ENCODE measurements at regions not wholly inside any gene's neighbourhood (a gene's known extent, or its start where the extent isn't known, plus 50 kb on each side); places are given as distances from the start of the nearest gene placed in this dataset.

DNA sequence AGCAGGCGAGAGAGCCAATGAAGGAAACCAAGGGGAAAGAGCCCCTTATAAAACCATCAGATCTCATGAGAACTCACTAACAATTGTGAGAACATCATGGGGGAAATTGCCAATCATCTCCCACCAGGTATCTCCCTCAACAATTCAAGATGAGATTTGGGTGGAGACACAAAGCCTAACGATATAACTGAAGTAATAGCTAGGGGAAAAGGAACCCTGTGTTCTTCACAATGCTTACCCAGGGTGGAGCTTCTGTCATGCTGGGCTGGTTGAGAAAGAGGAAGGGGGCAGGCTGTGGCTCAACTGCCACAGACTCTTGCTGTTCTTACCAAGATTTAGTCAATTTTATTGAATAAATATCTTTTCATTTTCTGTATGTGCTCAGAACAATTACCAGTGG, 392.1 kb upstream of the HS6ST1 start:
- TF ChIP-seq EMX1 (CRISPR knock-in tag; IDR thresholded peaks at IDR 0.05) (no peak), ZBTB21 (CRISPR knock-in tag; IDR thresholded peaks at IDR 0.05; ENCODE audit: borderline replicate concordance) (no peak)
- TF ChIP-seq, protein P1, sequence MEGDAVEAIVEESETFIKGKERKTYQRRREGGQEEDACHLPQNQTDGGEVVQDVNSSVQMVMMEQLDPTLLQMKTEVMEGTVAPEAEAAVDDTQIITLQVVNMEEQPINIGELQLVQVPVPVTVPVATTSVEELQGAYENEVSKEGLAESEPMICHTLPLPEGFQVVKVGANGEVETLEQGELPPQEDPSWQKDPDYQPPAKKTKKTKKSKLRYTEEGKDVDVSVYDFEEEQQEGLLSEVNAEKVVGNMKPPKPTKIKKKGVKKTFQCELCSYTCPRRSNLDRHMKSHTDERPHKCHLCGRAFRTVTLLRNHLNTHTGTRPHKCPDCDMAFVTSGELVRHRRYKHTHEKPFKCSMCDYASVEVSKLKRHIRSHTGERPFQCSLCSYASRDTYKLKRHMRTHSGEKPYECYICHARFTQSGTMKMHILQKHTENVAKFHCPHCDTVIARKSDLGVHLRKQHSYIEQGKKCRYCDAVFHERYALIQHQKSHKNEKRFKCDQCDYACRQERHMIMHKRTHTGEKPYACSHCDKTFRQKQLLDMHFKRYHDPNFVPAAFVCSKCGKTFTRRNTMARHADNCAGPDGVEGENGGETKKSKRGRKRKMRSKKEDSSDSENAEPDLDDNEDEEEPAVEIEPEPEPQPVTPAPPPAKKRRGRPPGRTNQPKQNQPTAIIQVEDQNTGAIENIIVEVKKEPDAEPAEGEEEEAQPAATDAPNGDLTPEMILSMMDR (IDR thresholded peaks at IDR 0.05) = no peak
